ENCODE measurements at regions not wholly inside any gene's neighbourhood (a gene's known extent, or its start where the extent isn't known, plus 50 kb on each side); places are given as distances from the start of the nearest gene placed in this dataset.

GRCh38 chr12:103114296-103115055, 157.0 kb downstream of the ASCL1 start:
- CTCF ChIA-PET: no interaction called here
- intact Hi-C loops (cut with micrococcal nuclease; ENCODE audit: unreplicated experiment): no loop called here

DNA sequence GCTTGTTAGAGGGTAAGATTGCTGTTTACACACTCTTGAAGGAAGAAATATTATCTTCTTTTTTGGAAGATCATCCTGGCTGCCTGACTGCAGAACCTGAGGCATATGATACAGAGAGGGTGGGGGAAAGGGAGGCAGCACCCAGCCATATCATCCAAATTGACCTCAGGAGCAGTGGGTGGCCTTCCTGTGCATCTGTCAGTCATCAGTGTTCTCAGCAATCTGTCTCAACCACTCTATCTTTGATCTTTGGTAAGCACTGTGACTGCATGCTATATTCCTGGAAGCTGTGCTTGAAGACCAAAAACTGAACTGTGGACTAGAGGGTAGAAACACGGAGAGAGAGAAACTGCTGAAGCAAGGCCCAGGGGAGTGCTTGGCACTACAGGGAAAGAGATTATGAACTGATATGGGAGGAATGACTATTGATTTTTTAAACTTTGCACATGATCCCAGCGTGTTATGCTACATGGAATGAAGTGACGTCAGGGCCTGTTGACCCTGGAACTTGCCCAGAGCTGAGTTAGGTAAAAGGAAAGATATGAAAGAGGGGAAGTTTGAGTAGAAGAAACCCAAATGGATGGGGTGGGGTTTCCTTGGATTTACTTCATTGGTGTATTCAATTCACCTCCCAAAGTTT, 171.5 kb downstream of the ASCL1 start:
- Mint-ChIP-seq H3K4me3 (ENCODE audit: low read depth, unreplicated experiment) (no peak overlapping the region), H3K36me3 (ENCODE audit: insufficient read depth, unreplicated experiment) (no peaks in the 10 kb centered on the region), H3K27me3 (ENCODE audit: unreplicated experiment) (no peaks in the 10 kb centered on the region), H3K27ac (ENCODE audit: unreplicated experiment) (no peak overlapping the region), H3K9me3 (ENCODE audit: low read depth, unreplicated experiment) (peaks cover 25% of the 10 kb centered on the region), H3K4me1 (ENCODE audit: low read depth, unreplicated experiment) (no peaks in the 10 kb centered on the region)
- BruUV-seq (replicated peaks): no TSS peak
- no peak for DNase-seq
- intact Hi-C loops (cut with micrococcal nuclease; ENCODE audit: unreplicated experiment): no loop called here
- CTCF ChIA-PET: no interaction called here
- TF ChIP-seq CTCF (IDR thresholded peaks at IDR 0.05; ENCODE audit: unreplicated experiment): no peak

More at GRCh38 chr12:103114296-103115055, 157.0 kb downstream of the ASCL1 start:
- H3K27me3 Mint-ChIP-seq (ENCODE audit: unreplicated experiment): no peaks in the 10 kb centered on the region
- no peak for DNase-seq
- H3K4me3 Mint-ChIP-seq (ENCODE audit: low read depth, unreplicated experiment): no peak overlapping the region
- H3K36me3 Mint-ChIP-seq (ENCODE audit: insufficient read depth, unreplicated experiment): no peaks in the 10 kb centered on the region
- peaks cover 6% of the 10 kb centered on the region for H3K9me3 Mint-ChIP-seq (ENCODE audit: low read depth, unreplicated experiment)
- no TSS peak for BruUV-seq (replicated peaks)
- no peak overlapping the region for H3K27ac Mint-ChIP-seq (ENCODE audit: unreplicated experiment)
- no peak for TF ChIP-seq CTCF (IDR thresholded peaks at IDR 0.05; ENCODE audit: unreplicated experiment)
- H3K4me1 Mint-ChIP-seq (ENCODE audit: low read depth, unreplicated experiment): no peaks in the 10 kb centered on the region

GRCh38 chr12:103130564-103130963, 173.1 kb downstream of the ASCL1 start:
- Mint-ChIP-seq H3K9me3 (ENCODE audit: low read depth, unreplicated experiment) (peaks cover 25% of the 10 kb centered on the region), H3K4me1 (ENCODE audit: low read depth, unreplicated experiment) (no peaks in the 10 kb centered on the region), H3K4me3 (ENCODE audit: low read depth, unreplicated experiment) (no peak overlapping the region), H3K27me3 (ENCODE audit: unreplicated experiment) (no peaks in the 10 kb centered on the region), H3K36me3 (ENCODE audit: insufficient read depth, unreplicated experiment) (no peaks in the 10 kb centered on the region), H3K27ac (ENCODE audit: unreplicated experiment) (no peak overlapping the region)
- CTCF ChIA-PET: no interaction called here
- BruUV-seq (replicated peaks): no TSS peak
- TF ChIP-seq CTCF (IDR thresholded peaks at IDR 0.05; ENCODE audit: unreplicated experiment): no peak
- intact Hi-C loops (cut with micrococcal nuclease; ENCODE audit: unreplicated experiment): no loop called here
- DNase-seq: no peak

DNA sequence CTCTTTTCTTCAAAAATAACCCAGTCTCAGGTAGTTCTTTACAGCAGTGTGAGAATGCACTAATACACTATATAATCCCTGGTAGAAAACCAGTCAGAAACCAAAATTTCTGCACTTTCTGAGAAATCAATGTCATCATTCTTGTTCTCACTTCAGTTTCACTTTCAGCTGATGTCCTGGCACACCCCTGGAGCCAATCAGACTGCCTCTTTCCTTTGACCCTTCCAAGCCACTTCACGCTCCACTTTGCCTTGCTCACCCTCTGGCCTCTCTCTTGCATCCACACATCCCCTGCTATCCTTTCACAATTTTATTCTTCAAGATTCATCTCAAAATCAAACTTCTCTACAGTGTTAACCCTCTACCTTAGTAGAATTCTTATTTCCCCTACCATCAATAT, 181.1 kb downstream of the ASCL1 start:
- no peaks in the 10 kb centered on the region for H3K36me3 Mint-ChIP-seq (ENCODE audit: insufficient read depth, unreplicated experiment)
- H3K4me3 Mint-ChIP-seq (ENCODE audit: low read depth, unreplicated experiment): no peak overlapping the region
- H3K9me3 Mint-ChIP-seq (ENCODE audit: low read depth, unreplicated experiment): peaks cover 20% of the 10 kb centered on the region
- CTCF ChIA-PET: no interaction called here
- DNase-seq: no peak
- BruUV-seq (replicated peaks): no TSS peak
- intact Hi-C loops (cut with micrococcal nuclease; ENCODE audit: unreplicated experiment): no loop called here
- H3K27ac Mint-ChIP-seq (ENCODE audit: unreplicated experiment): no peak overlapping the region
- no peaks in the 10 kb centered on the region for H3K27me3 Mint-ChIP-seq (ENCODE audit: unreplicated experiment)
- TF ChIP-seq CTCF (IDR thresholded peaks at IDR 0.05; ENCODE audit: unreplicated experiment): no peak
- H3K4me1 Mint-ChIP-seq (ENCODE audit: low read depth, unreplicated experiment): no peaks in the 10 kb centered on the region

Measured in Calu3 (cell line).